Astrocyte (in vitro differentiated cells and primary cell): ENCODE measurements at regions not wholly inside any gene's neighbourhood (a gene's known extent, or its start where the extent isn't known, plus 50 kb on each side); places are given as distances from the start of the nearest gene placed in this dataset.

Experiments used
- EZH2 ChIP-seq: IDR thresholded peaks from 2 replicates; pipeline ENCODE4 v1.6.1; 2012; ENCODE audit warnings: mild to moderate bottlenecking, low read length, inconsistent platforms; ENCODE audit not compliant: insufficient read depth
- TF ChIP-seq, protein P1 (sequence below): IDR thresholded peaks from 2 replicates; pipeline ENCODE4 v1.5.1; 2011; ENCODE audit warnings: low read depth, mild to moderate bottlenecking, inconsistent platforms, low read length, moderate library complexity; ENCODE audit not compliant: insufficient read depth

DNA sequence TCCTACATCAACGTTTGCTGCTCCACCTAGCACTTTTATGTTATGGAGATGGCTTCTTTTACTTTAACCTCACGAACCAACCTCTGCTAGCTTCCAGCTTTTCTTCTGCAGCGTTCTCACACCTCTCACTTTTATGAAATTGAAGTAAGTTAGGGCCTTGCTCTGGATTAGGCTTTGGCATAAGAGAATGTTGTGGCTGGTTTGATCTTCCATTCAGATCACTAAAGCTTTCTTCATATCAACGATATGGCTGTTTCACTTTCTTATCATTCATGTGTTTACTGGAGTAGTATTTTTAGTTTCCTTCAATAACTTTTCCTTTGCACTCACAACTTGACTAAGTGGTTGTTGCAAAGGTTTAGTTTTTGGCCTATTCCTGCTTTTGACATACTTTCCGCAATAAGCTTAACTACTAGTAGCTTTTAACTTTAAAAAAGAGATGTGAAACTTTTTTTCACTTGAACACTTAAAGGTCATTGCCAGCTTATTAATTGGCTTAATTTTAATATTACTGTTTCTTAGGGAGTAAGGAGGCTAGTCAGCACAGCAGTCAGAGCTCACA is 60.0 kb upstream of the SPRY2 start:
- TF ChIP-seq, protein P1, sequence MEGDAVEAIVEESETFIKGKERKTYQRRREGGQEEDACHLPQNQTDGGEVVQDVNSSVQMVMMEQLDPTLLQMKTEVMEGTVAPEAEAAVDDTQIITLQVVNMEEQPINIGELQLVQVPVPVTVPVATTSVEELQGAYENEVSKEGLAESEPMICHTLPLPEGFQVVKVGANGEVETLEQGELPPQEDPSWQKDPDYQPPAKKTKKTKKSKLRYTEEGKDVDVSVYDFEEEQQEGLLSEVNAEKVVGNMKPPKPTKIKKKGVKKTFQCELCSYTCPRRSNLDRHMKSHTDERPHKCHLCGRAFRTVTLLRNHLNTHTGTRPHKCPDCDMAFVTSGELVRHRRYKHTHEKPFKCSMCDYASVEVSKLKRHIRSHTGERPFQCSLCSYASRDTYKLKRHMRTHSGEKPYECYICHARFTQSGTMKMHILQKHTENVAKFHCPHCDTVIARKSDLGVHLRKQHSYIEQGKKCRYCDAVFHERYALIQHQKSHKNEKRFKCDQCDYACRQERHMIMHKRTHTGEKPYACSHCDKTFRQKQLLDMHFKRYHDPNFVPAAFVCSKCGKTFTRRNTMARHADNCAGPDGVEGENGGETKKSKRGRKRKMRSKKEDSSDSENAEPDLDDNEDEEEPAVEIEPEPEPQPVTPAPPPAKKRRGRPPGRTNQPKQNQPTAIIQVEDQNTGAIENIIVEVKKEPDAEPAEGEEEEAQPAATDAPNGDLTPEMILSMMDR: no peak
- TF ChIP-seq EZH2: no peak
